Bronchial epithelial cell (primary cell): ENCODE measurements at regions not wholly inside any gene's neighbourhood (a gene's known extent, or its start where the extent isn't known, plus 50 kb on each side); places are given as distances from the start of the nearest gene placed in this dataset.

Experiments
- DNase-seq: peaks from one replicate; pipeline ENCODE4 v3.0.0-alpha.2; 2010; ENCODE audit warnings: low read depth
- FAIRE-seq: peaks from 2 replicates; lab custom pipeline; 2011; peaks lifted over from hg19 to GRCh38; lab: Jason Lieb, UNC
- H3K27me3 ChIP-seq: 2 replicates; pipeline ENCODE4 v1.5.1; 2011; ENCODE audit warnings: low read length; ENCODE audit not compliant: control insufficient read depth, insufficient read depth
- H3K36me3 ChIP-seq: 2 replicates; pipeline ENCODE4 v1.5.1; 2011; ENCODE audit warnings: low read length; ENCODE audit not compliant: control insufficient read depth, insufficient read depth
- H3K4me3 ChIP-seq: 2 replicates; pipeline ENCODE4 v1.5.1; 2011; ENCODE audit warnings: mild to moderate bottlenecking, low read depth, low read length, control low read depth
- CTCF ChIP-seq: IDR thresholded peaks from 2 replicates; pipeline ENCODE4 v1.5.1; 2011; ENCODE audit warnings: mild to moderate bottlenecking, moderate library complexity, low read length, control low read depth, inconsistent platforms; ENCODE audit not compliant: insufficient read depth, severe bottlenecking

DNA sequence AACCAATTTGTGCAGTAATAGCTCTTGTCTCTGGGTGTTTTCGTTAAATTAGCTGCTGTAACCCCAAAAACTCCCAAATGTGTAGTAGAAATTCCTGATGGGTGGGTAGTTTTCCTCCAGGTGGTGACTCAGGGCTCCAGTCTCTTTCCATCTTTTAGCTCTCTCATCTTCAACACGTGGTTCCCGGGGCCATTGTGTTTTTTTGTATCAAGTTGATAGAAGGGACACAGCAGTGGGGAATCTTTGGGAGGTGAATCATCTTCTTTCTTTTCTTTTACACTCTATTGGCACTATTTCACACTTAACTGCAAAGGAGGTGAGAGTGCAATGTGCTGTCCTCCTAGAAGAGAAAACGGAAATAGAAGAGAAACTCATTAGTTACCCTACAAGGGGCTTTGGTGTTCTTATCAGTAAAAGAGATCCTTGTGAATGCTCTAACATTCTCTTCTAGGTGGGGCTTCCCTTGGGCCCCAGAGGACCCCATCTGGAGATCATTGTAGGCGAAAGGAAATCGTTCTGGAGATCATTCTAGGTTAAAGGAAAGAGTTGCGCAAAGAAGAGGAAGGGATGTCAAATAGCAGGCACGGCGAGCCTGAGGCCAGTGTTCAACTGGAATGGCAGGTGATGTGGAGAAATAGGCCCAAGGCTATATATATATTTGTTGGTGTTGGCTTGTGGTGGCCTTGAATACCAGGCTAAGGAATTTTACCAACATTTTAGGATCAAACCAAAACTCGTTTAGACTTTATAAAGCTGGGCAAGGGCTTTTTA is 68.2 kb upstream of the ACSL1 start:
- FAIRE-seq (no peak), DNase-seq (no peak)
- Histone ChIP-seq H3K4me3 (no peak overlapping the region), H3K36me3 (no peaks in the 10 kb centered on the region), H3K27me3 (no peaks in the 10 kb centered on the region)
- no peak for TF ChIP-seq CTCF

DNA sequence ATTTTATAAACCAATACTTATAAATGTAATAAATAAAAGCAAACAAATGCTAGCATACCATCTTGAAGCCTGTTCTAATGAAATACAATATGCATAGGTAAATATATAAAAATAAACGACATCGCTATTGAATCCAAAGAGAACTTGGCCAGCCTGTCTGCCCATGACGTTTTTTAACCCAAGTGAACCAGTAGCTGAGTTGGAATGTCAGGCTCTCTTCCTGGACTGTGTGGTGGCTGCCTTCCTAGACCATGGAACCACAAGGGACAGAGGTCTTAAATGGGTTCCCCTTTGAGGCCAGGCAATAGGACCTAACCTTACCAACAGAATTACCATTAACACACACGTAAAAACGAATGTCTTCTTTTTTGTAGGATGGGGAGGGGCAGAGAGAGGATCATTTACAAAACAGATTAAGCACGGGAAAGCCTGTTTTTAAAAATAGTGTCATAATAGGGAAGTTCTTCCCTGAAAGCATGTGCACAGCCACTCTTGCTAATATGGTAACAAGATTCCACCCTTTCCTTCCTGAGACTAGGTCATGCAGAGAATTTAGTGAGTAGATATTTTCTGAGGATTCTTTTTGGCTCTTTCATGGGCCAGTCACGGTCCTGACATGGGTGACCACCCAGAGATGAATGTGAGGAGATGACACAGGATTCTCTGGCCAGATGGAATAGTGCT is 69.4 kb upstream of the ACSL1 start:
- Histone ChIP-seq H3K4me3 (no peak overlapping the region), H3K36me3 (no peaks in the 10 kb centered on the region), H3K27me3 (no peaks in the 10 kb centered on the region)
- FAIRE-seq: peak; percentile 77
- no peak for TF ChIP-seq CTCF
- DNase-seq: no peak

DNA sequence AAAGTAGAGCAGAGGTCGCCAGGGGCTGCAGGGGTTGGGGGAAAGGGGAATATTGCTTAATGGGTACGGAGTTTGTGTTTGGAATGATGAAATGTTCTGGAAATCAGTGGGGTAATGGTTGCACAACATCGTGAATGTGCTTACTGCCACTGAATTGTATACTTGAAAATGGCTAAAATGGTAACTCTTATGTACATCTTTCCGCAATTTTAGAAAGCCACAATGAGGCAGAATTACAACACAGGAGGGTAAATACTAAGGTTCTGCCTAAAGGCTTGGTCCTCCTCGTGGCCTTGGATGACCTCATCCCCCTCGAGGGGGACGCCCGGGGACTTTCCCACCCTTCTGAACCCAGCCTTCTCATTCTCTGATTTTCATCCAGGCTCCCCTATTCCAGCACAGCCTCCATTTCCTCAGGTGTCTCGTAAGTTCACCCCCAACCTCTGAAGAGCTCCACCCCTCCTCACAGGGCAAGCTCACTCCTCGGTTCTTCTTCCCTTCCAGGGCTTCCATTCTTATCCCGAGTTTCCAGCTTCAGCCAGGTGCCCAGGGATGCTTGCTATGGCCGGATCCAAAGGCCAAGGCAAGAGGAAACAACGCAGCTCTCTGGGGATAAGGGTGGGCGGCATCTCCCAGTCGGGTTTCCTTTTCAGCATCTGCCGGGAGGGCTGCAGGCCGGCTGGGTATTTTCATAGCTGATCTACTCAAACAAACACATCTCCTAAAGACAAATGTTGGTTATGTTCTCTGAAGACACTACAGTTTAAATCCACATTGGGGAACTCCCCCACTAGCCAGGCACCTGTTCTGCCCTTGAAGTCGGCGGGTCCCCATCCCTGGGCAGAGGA is 71.3 kb upstream of the ACSL1 start:
- FAIRE-seq: peak; percentile 50

GRCh38 chr4:184897895-184898294 is 72.1 kb upstream of the ACSL1 start:
- DNase-seq: no peak
- no peaks in the 10 kb centered on the region for H3K27me3 ChIP-seq
- peak; percentile 88 for FAIRE-seq
- H3K4me3 ChIP-seq: no peak overlapping the region
- no peak for TF ChIP-seq CTCF
- no peaks in the 10 kb centered on the region for H3K36me3 ChIP-seq

More for the DNA sequence above, 71.3 kb upstream of the ACSL1 start:
- TF ChIP-seq CTCF: no peak
- no peak overlapping the region for H3K4me3 ChIP-seq
- no peaks in the 10 kb centered on the region for H3K36me3 ChIP-seq
- H3K27me3 ChIP-seq: no peaks in the 10 kb centered on the region
- no peak for DNase-seq

DNA sequence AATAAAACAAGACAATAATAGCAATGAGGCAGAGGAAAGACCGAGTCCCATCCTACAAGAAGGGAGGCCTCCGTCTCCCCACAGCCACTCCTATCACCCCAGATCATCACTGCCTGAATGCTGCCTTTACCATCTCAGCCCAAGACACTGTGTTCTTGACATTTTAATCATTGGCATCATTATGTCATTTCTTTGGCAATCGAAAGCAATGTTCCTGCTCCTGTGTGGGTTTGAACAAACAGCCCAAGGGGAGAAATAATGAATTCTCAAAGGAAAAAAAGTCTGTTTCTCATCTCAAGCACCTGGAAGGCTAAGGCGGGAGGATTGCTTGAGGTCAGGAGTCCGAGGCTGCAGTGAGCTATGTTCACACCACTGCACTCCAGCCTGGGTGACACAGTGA is 73.0 kb upstream of the ACSL1 start:
- Histone ChIP-seq H3K4me3 (no peak overlapping the region), H3K36me3 (no peaks in the 10 kb centered on the region), H3K27me3 (no peaks in the 10 kb centered on the region)
- no peak for FAIRE-seq
- DNase-seq: peak; percentile 11
- no peak for TF ChIP-seq CTCF
